T-helper 2 cell treated with Interferon-gamma antibody and Interleukin-4, amounts not matched to agents 100 ng/mL and 5 ng/mL, for 36 hours (primary cell): ENCODE measurements at regions not wholly inside any gene's neighbourhood (a gene's known extent, or its start where the extent isn't known, plus 50 kb on each side); places are given as distances from the start of the nearest gene placed in this dataset.

Source experiments
- intact Hi-C: fragments of 100-400 bp; cut with micrococcal nuclease; formaldehyde crosslinking; loops from one replicate; pipeline ENCODE4 v1.15.1; 2023

DNA sequence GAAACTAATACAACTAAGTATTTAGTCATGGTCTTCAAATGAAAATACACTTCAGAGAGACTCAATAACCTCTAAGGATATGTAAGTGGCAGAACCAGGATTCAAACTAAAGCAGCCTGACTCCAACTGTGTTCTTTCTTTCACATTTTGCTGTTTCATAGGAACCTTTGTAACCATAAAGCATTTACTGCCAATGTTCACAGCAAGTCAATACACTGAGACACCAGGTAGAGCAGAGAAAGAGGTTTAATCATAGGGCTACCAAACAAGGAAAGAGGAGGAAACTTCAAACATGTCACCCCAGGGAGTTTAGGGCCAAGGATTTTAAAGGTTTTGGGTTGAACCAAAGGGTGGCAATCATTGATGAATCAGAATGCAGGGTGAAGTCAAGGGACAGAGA, 263.1 kb upstream of the PTGER4 start:
- intact Hi-C loops: no loop called here

DNA sequence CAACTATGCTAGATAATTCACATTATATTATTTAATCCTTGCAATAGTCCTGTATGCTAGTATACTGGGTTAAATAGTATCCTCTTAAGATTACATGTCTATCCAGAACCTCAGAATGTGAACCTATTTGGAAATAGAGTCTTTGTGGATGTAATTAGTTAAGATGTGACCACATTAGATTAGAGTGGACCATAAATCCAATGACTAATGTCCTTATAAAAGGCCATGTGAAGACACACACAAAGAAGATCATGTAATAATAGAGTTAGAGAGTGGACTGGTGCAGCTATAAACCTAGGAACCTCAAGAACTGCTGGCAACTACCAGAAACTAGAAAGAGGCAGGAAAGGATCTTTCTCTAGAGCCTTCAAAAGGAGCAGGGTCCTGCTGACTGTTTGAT, 263.6 kb upstream of the PTGER4 start:
- intact Hi-C loops: no loop called here

DNA sequence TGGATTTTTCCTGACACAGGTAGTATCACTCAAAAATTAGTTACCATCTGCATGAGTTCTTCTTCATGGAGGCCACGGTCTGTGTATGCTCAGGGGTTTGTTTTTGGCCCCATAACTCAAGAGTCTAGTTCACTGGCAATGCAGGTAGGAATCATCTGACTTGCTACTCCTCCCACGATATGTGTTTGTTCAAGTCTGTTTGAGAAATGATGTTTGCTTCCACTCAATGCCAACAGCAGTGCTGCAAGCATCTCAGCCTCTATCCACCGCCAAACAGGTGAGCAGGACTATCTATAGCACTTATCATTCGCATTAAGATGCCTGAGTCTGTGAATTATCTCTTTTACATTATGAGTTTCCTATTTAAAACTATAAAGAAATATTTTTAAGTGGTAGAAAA, 264.8 kb upstream of the PTGER4 start:
- intact Hi-C loops: no loop called here

DNA sequence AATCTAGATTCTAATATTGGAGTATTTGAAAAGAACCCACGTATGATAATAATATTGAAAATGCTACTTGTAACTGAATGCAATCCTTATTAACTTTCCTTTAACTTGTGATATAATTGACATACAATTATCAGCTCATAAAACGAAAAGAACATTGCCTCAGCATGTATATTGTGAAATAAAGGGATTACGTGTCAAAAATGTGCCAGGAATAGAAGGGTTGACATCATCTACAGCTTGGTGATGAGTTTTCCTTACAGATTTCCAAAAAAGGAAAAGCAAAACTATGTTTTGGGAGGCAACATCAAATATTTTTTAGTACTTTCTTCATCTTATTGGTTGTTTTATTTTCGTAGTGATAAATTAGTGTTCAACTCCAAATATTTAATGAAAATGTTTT, 266.0 kb upstream of the PTGER4 start:
- intact Hi-C loops: no loop called here

DNA sequence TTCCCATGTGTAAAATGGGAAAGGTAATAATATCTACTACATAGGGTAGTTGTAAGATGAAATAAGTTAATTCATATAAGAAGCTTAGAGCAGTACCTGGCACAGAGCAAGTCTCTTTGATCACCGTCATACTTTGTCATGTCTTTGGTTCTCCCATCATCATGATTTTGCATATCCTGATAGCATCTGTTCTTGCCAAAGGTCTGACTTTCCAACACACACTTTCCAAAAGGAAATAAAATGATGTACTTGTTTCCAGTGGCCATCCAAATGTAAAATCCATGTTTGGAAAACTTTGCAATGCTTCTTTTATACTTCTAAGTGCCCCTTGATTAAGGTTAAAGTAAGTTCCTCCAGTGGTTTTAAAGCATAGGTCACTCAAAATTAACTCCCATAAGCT, 266.9 kb upstream of the PTGER4 start:
- intact Hi-C loops: no loop called here

DNA sequence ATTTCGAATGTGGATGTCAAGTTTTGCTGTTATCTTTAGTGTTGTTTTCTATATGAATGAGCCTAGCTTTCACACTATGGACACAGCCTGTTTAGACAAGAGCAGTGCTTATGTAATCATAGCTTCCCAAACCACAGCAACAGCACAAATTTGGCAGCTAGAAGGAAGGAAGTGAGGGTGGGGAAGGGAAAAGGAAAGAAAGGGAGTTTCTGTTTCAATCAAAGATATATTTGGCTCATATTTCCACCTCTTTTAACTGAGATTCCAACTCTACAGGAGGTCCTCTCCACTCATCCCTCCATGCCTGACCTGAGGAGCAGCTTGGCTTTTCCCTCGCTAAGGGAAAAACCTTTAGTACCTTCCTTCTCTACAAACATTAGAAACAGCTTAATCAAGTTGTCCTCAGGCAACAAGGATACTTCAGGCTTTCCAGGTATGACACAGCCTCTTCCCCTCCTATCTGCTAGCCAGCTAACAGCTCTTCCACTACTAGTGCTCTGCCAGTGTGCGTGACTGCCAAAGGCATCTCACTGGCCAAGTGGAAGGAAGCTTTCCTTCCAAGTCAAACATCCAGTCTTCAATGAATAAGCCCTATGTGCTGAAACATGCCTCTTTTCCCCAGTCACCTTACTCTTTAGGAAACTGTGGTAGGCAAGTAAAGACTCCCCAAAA, 268.6 kb upstream of the PTGER4 start:
- intact Hi-C loops: loop anchor here (1.0 kb wide), 4 partner anchors 18 to 268 kb away; partner anchors contain the start of gene PTGER4

DNA sequence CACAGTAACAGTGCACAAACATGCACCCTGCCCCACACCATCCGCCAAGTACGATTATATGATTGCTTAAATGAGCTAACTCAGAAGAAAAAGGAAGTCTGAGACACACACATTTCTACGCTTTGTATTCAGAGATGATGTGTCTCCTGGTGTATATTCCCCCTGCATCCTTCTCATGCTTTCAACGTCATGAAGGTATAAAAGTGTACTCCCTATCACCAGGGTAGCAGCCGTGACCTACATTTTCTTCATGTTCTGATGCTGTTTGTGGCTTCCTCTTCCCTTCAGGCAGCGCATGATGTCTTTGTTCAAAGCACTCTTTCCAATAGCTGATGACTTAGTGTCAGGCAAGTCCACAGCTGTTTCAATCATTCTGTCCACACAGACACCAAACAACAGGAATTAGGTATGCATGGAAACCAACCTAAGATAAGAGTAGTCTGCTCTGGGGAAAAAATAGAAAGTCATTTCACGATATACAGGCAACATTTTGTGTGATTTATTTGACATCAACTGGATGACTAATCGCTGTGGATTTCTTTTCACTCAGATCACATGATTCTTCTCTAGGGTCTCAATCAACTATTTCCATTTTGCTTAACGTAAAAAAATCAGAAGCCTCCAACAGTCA, 269.4 kb upstream of the PTGER4 start:
- intact Hi-C loops: loop anchor here (1.0 kb wide), 4 partner anchors 19 to 269 kb away; partner anchors contain the start of gene PTGER4

DNA sequence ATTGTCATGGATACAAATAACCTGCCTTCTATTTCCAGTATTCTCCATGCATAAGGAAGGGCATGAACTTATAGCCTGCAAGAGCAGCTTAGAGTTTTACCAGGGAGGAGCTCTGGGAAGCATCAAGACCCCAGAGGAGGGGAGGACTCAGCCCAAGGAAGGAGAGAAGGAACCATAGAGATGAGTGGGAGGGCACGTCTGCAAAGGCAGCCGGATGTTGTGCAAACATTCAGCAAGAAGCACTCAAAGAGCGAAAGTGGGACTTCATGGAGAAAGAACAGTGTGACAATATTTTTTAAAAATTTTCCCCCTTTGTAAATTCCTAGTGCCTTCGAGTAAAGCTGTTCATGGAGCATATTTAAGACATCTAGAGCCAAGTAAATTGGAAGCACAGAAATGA, 270.1 kb upstream of the PTGER4 start:
- intact Hi-C loops: loop anchor here (5.0 kb wide), 1 partner anchor 72 kb away; no protein-coding TSS in a partner anchor

DNA sequence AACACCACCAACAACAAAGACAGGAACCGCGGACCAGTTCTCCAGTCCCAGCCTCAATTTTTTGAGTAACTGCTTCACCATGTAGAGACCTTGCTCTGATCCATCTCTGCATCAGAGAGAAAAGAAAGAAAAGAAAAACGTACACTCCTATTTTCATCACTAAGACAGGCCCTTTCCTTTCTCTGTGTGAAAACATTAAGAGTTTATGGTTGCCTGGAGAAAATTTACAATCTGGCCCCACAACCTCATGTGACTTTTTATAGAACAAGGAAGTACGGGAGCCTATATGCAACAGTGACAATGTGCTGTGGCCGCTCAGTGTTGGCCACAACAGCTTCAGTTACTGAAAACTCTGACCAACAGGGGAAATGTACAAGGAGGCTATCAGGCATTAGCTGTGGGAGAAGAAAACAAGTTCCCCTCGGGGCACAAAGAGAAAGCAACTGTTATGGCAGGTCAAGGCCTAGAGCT, 272.9 kb upstream of the PTGER4 start:
- intact Hi-C loops: loop anchor here (5.0 kb wide), 1 partner anchor 69 kb away; no protein-coding TSS in a partner anchor

DNA sequence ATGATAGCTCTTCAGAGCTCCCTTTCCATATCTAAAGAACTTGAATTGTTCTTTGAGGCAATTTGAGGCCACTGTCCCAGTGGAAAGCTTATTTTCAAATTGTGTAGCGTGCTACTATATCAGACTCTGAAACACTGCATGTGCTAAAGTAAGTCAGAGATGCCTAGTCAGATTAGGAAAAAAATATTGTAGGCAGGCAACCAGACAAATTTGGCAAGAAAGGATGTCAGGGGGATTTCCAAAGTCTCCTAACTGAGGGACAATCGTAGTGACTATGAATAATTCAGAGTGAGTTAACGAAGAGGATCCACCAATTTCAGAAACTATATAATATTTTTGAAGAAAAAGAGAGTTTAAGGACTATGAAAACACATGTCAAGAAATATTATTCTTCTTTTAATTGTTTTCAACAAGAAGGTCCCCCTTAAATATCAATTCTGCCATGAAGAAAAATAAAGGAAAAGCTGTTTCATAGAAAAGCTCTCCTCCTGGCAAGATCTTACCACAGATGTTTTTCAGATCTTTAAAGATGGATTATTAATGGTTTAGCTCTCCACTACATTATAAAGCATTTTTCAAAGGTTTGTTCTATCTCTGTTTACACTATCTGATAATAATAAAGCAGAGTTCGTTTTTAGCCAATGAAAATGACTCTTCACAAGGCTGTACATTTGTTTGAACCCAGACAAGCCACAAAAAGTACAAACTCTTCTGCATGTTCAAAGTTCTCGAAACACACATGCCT, 273.5 kb upstream of the PTGER4 start:
- intact Hi-C loops: loop anchor here (5.0 kb wide), 1 partner anchor 69 kb away; no protein-coding TSS in a partner anchor

DNA sequence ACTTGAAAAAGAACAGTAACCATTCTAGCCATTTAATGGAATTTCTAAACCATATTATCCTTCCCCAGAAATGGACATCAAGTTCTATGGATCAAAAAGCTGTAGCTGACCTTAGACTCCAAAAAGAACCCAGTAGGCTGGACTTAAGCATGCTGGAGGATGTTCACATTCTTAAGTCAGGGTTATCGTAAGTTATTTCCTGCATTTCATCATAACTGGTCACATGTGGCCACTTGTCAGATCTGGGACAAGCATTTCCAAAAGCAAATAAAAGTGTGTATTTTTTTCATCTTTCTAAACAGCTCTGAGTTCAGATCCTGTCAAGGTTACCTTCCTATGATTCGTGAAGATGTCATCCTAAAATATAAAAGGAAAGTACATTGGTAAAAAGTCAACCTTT, 274.5 kb upstream of the PTGER4 start:
- intact Hi-C loops: loop anchor here (5.0 kb wide), 1 partner anchor 68 kb away; no protein-coding TSS in a partner anchor

DNA sequence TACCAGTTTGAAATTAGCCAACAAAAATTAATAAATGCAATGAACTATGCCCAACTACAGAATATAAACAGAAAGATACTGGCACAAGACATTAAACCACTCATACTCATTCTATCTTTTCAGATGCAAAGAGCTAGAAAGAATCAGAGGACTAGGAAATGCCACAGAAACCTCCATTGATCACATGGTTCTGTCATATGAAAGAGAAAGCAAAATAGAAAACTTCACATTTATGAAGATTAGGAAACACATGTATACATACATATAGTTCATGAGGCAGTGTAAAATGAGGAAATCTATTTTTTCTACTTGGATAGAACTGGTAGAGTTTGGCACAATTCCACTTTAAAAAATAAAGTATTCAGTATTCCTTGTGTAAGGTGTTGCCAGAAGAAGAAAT, 275.1 kb upstream of the PTGER4 start:
- intact Hi-C loops: loop anchor here (1.0 to 5.0 kb wide), 2 partner anchors 20 to 67 kb away; no protein-coding TSS in a partner anchor

DNA sequence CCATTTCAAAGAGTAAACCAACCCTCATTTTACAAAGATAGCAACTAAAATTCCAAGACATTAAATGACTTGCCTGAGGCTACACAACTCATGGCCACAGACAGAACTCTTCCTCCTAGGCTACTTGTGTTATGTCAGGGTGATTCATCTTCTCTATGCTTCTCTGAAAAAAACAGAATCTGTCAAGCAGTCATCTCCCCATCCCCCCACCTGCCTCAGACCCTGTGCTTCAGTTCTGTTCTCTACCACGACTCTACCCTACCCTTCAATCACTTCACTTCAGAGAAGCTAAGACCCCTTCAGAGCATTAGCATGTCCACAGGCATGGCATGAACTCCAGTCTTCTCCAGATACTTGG, 277.7 kb upstream of the PTGER4 start:
- intact Hi-C loops: no loop called here

DNA sequence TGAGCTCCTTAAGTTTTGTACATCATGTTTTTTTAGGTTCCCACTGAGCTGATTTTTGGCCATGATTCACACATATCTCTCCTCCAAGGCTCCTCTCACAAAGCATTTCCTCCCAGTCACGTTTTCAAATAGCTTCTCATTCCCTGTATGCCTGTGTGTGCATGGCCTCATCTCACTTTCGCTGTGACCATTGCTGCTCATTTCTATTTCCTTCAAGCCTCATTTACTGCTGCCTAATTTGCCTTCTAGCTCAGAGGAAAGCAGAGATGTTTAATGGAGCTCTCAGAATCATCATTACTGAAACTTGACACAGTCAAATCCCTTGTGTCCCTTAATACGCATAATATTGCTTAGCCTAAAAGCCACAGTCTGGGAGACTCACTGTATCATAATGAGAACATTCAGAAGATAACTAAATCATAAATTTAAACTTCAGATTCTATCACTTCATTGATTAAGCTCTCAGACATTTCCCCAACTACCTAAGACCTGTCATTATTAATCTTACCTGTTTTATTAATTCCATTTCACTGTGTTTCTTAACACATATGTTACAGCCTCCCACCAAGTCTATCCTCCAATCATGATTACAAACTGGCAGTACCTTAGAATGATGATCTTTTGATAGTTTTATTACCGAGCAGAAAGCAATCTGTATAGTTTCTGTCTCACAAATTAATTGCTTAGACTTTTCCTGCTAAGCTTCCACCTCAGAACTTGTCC, 278.3 kb upstream of the PTGER4 start:
- intact Hi-C loops: no loop called here

DNA sequence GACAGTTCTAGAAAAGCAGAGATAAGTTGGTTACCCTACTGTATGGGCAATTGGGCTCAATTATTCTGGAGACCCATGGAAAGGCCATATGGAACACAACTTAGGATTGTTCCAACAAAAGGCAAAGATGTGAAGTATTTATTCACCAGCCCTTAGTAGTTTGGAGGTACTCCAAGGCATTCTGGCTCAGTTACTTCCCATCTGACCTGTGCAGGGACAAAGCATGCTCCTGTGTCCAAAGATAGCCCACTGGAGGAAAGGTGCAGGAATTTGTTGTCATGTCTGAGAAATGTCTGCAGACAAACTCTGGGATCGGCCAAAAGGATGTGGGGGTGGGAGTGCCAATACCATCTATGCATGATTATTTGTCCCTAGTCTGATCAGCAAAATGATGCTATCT, 279.5 kb upstream of the PTGER4 start:
- intact Hi-C loops: no loop called here

DNA sequence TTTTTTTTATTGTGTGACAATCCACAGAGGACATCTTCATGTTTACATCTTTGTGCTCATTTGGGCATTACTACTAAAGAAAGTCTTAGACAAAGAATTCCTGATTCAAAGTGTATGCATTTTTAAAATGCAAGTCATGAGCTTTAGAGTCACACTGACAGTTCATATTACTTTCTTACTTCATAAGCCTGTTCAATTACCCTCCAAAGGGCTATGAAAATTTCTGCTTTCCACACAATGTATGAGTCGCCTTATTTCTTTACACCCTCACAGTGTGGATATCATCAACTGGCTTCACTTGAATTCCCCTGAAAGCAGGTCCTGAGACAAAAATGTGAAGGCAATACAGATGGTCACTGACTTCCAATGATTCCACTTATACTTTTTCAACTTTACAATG, 280.4 kb upstream of the PTGER4 start:
- intact Hi-C loops: no loop called here

DNA sequence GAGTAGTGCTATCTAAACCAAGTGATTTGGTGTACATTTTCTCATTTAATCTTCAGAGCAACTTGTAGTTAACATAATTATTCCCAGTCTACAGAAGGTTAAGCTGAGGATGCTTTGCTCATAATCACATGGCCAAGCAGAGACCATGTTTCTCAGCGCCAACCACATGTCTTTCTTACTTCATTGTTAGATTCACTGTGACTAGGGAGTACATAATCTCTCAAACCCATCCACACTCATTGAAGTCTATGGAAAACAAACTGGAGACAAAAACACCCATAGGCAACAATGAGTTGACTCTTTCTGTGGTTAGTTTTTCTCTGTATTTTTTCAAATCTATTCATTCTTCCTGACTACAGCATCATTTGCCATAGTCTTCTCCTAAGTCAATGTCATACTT, 281.7 kb upstream of the PTGER4 start:
- intact Hi-C loops: no loop called here

DNA sequence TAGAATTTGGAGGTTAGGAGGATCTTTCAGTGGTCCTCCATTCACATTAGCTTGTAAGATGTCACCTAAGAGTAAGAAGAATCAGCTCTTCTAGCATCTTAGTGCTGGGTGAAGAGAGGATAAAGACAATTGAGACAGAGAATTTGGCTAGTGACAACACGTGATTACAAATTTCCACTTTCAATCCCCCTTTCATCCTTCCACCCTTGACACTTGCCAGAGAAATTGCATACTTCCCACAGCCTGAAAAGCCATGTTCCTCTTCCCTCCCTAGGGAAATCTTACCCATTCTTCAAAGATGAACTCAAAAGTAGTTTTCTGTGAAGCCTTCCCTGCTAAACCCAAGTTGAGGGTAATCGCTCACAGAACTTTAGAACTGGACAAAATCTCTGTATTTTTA, 282.6 kb upstream of the PTGER4 start:
- intact Hi-C loops: no loop called here

DNA sequence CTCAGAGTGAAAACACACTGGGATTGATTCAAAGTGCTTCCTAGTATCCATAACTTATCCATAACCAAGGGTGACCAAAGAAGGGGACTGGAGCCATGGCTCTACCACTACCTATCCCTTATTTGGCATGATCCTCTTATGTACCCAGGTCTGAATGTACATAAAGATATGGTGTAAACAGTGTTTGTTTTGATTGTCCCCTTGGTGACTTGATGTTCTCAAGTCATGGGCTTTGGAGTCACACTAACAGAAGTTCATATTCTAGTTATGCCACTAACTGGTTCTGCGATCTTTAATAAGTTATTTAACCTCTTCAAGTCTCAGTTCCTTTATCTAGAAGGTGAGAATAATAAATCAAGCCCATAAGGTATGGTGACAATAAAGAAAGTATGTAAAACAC, 283.4 kb upstream of the PTGER4 start:
- intact Hi-C loops: no loop called here

DNA sequence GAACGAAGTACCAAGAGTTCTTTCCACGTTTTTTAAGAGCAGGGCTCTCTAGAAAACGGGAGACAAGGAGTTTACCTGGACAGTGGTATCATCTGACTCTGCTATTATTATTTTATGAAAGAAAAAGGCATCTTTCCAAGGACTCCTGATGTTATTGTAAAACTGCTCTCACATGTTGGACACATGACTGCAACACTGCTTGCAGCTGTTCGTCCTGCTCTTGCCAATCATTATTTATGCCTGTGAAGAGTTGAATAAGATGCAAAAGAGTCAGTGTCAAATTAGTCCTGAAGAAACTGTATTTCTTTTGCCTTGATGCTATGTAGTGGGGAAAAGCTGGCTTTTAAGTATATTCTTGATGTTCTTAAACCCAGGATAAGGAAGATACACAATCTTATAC, 284.5 kb upstream of the PTGER4 start:
- intact Hi-C loops: no loop called here

DNA sequence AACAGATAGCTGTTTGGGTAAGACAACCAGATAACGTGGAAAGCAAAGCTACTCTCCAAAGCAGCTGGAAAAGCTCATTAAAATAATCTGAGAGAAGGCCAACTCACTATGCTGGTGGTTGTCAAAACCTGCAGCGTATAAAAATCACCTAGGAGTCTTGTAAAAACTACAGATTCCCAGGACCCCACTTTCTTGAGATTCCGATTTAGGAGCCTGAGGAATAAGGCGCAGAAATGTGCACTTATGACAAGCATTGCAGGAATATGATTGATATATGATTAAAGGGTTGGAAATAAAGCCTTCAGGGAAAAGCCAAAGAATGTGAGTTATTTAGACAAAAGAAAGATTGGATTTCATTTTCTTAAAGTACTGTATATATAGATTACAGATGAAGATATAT, 285.0 kb upstream of the PTGER4 start:
- intact Hi-C loops: no loop called here

DNA sequence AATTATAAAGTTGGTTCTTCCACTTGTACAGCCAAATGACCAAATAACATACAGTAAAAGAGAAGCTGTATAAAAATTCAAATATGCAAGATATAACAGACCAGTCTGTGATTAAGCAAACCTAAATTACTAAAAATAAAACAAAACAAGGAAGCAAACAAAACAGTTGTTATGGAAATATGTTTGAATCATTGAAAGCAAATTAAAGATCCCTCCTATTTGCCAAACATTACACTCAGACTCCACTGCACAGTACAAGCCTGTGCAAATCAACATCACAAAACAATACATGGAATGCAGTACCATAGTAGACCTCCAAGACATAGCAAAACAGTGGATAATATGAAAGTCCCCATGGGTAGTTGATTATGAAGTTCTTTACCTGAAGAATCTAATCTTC, 288.1 kb upstream of the PTGER4 start:
- intact Hi-C loops: no loop called here
